Loucy (cell line): ENCODE measurements at regions not wholly inside any gene's neighbourhood (a gene's known extent, or its start where the extent isn't known, plus 50 kb on each side); places are given as distances from the start of the nearest gene placed in this dataset.

Experiments used
- H2AFZ ChIP-seq: fragments of 200-600 bp; sonication (generic); 2 replicates; pipeline ENCODE4 v1.6.0; 2016; ENCODE audit warnings: antibody characterized with exemption, mild to moderate bottlenecking, low read length, moderate library complexity
- H3F3A ChIP-seq: fragments of 200-600 bp; 2 replicates; pipeline ENCODE4 v1.6.0; 2016; ENCODE audit warnings: antibody characterized with exemption, low read depth, mild to moderate bottlenecking
- H3K27me3 ChIP-seq: fragments of 200-600 bp; sonication (generic); 2 replicates; pipeline ENCODE4 v1.6.1; 2014; ENCODE audit warnings: low read length, mild to moderate bottlenecking; ENCODE audit not compliant: insufficient read depth, poor library complexity, severe bottlenecking
- H3K36me3 ChIP-seq: fragments of 200-600 bp; sonication (generic); 2 replicates; pipeline ENCODE4 v1.6.1; 2016; ENCODE audit warnings: low read length; ENCODE audit not compliant: insufficient read depth
- H3K4me1 ChIP-seq: fragments of 200-600 bp; sonication (generic); 2 replicates; pipeline ENCODE4 v1.5.1; 2014; ENCODE audit warnings: low read length, mild to moderate bottlenecking; ENCODE audit not compliant: insufficient read depth, poor library complexity, severe bottlenecking
- H3K4me2 ChIP-seq: fragments of 200-600 bp; sonication (generic); 2 replicates; pipeline ENCODE4 v1.6.0; 2014; ENCODE audit warnings: antibody characterized with exemption, low read length, low read depth, mild to moderate bottlenecking; ENCODE audit not compliant: poor library complexity, severe bottlenecking
- H3K4me3 ChIP-seq: fragments of 200-600 bp; sonication (generic); 2 replicates; pipeline ENCODE4 v1.5.1; 2014; ENCODE audit warnings: low read length, mild to moderate bottlenecking, mixed read lengths; ENCODE audit not compliant: poor library complexity, severe bottlenecking
- H3K79me2 ChIP-seq: fragments of 200-600 bp; sonication (generic); 2 replicates; pipeline ENCODE4 v1.6.1; 2014; ENCODE audit warnings: low read length; ENCODE audit not compliant: insufficient read depth
- H3K9ac ChIP-seq: fragments of 200-600 bp; sonication (generic); 2 replicates; pipeline ENCODE4 v1.6.0; 2014; ENCODE audit warnings: mild to moderate bottlenecking, low read depth, low read length, moderate library complexity; ENCODE audit not compliant: poor library complexity, severe bottlenecking
- H3K9me2 ChIP-seq: fragments of 200-600 bp; sonication (generic); replicated peaks from 2 replicates; pipeline ENCODE4 v1.6.1; 2016; ENCODE audit warnings: low read depth, low read length, mixed read lengths
- H3K9me3 ChIP-seq: fragments of 200-600 bp; sonication (generic); 2 replicates; pipeline ENCODE4 v1.6.1; 2014; ENCODE audit warnings: mild to moderate bottlenecking, antibody characterized with exemption, low read length, low read depth; ENCODE audit not compliant: insufficient read depth
- H4K20me1 ChIP-seq: fragments of 200-600 bp; sonication (generic); 2 replicates; pipeline ENCODE4 v1.6.0; 2014; ENCODE audit warnings: antibody characterized with exemption, low read length, mild to moderate bottlenecking; ENCODE audit not compliant: insufficient read depth, poor library complexity, severe bottlenecking
- EZH2phosphoT487 ChIP-seq: fragments of 200-600 bp; IDR thresholded peaks from 2 replicates; pipeline ENCODE4 v1.6.1; 2018; ENCODE audit warnings: antibody characterized with exemption, mild to moderate bottlenecking, moderate library complexity, borderline replicate concordance
- TF ChIP-seq, protein P1 (sequence below): fragments of 200-600 bp; sonication (generic); conservative IDR thresholded peaks from 2 replicates; pipeline ENCODE4 v1.5.1; 2014; ENCODE audit warnings: mild to moderate bottlenecking, antibody characterized with exemption, low read length

DNA sequence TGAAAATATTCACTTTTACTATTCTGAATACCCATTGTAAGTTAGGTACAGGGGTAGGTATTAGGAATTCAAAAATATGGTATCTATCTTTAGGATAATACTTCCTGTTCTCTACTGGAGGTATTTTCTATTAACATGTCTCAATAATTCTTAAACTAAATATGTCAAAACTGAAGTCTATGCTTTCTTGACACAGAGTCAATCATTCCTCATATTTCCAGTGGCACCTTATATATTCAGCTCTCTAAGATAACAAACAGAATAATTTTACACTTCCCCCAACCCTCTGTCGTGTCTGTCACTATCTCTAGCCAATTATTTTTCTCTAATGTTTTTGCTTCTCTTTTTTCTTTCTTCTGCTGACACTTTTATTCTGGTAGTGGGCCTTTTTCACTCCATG is 138.9 kb downstream of the TMEM26 start:
- TF ChIP-seq, protein P1, sequence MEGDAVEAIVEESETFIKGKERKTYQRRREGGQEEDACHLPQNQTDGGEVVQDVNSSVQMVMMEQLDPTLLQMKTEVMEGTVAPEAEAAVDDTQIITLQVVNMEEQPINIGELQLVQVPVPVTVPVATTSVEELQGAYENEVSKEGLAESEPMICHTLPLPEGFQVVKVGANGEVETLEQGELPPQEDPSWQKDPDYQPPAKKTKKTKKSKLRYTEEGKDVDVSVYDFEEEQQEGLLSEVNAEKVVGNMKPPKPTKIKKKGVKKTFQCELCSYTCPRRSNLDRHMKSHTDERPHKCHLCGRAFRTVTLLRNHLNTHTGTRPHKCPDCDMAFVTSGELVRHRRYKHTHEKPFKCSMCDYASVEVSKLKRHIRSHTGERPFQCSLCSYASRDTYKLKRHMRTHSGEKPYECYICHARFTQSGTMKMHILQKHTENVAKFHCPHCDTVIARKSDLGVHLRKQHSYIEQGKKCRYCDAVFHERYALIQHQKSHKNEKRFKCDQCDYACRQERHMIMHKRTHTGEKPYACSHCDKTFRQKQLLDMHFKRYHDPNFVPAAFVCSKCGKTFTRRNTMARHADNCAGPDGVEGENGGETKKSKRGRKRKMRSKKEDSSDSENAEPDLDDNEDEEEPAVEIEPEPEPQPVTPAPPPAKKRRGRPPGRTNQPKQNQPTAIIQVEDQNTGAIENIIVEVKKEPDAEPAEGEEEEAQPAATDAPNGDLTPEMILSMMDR, result no peak
- no peak for TF ChIP-seq EZH2phosphoT487
- no peaks in the 10 kb centered on the region for H4K20me1 ChIP-seq
- H3K27me3 ChIP-seq, result no peaks in the 10 kb centered on the region
- peaks cover 18% of the 10 kb centered on the region for H3K4me1 ChIP-seq
- H2AFZ ChIP-seq, result no peak overlapping the region
- H3K4me3 ChIP-seq, result peak overlapping the region; percentile 18
- no peak overlapping the region for H3K9ac ChIP-seq
- H3K9me2 ChIP-seq, result no peaks in the 10 kb centered on the region
- H3F3A ChIP-seq, result no peaks in the 10 kb centered on the region
- peaks cover 8% of the 10 kb centered on the region; the same call in 1 of the 2 replicates for H3K9me3 ChIP-seq
- H3K4me2 ChIP-seq, result peak overlapping the region; percentile 52
- H3K79me2 ChIP-seq, result no peaks in the 10 kb centered on the region
- H3K36me3 ChIP-seq, result no peaks in the 10 kb centered on the region

DNA sequence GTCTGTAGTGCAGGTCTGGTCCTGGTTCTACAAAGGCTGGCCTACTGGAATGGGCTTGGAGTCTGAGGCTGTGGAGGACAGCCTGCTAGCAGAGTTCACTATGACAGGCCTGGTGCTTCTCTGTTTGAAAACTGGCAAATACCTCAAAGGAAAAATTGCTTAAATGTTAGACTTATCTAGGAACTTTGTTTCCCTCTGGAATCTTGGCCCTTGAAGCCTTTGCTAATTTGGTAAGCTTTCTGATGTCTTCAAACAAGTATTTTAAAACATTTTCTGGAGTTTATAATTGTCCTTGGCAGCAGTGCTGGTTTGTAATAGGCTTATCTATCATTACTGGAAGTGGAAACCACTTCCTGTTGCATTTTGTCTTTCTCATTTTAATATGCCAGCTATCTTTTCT is 139.7 kb downstream of the TMEM26 start:
- Histone ChIP-seq H4K20me1 (no peaks in the 10 kb centered on the region), H2AFZ (peak overlapping the region; percentile 25; the same call in 1 of the 2 replicates), H3K9ac (no peak overlapping the region), H3K4me3 (peak overlapping the region; percentile 18), H3K9me3 (peaks cover 8% of the 10 kb centered on the region; the same call in 1 of the 2 replicates), H3K9me2 (no peaks in the 10 kb centered on the region), H3F3A (no peaks in the 10 kb centered on the region), H3K4me1 (peaks cover 18% of the 10 kb centered on the region), H3K79me2 (no peaks in the 10 kb centered on the region), H3K27me3 (no peaks in the 10 kb centered on the region), H3K36me3 (no peaks in the 10 kb centered on the region), H3K4me2 (peak overlapping the region; percentile 52)
- TF ChIP-seq EZH2phosphoT487, result no peak
- TF ChIP-seq, protein P1, result no peak

DNA sequence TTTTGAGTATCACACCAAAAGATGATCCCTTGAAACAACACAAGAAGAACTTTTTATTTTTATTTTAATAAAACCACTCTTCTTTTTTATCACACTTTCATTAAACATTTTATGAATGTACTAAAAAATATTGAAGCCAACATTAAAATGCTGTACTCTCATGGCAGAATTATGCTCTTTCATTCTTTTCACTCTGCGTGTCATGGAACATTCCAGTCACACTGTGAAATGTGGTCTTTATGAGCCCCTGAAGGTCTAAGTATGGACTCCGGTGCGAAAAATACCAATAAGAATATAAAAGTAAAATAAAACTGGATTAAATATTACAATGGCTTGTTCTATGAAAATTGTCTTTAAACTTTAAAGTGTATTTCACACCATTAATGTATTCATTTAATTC is 148.4 kb downstream of the TMEM26 start:
- Histone ChIP-seq H3K79me2 (no peaks in the 10 kb centered on the region), H3K4me1 (no peaks in the 10 kb centered on the region), H3F3A (no peaks in the 10 kb centered on the region), H3K9ac (no peak overlapping the region), H4K20me1 (no peaks in the 10 kb centered on the region), H3K4me3 (no peak overlapping the region), H2AFZ (no peak overlapping the region), H3K9me2 (no peaks in the 10 kb centered on the region), H3K36me3 (no peaks in the 10 kb centered on the region), H3K4me2 (no peak overlapping the region), H3K9me3 (no peaks in the 10 kb centered on the region), H3K27me3 (no peaks in the 10 kb centered on the region)
- TF ChIP-seq, protein P1, result no peak
- no peak for TF ChIP-seq EZH2phosphoT487
